ENCODE measurements at regions not wholly inside any gene's neighbourhood (a gene's known extent, or its start where the extent isn't known, plus 50 kb on each side); places are given as distances from the start of the nearest gene placed in this dataset.
A peak's percentile ranks its signal among the peaks of the same experiment; 100 is the strongest.

GRCh38 chr2:65638443-65638842 is 206.0 kb upstream of the SPRED2 start:
- no peak overlapping the region for H2AFZ ChIP-seq (ENCODE audit: low read depth, low read length)
- DNase-seq (ENCODE audit: low read depth) (no peak), FAIRE-seq (no peak)
- H3K4me3 Mint-ChIP-seq (ENCODE audit: unreplicated experiment): no peak overlapping the region
- peaks cover 10% of the 10 kb centered on the region for H3K4me1 Mint-ChIP-seq (ENCODE audit: low read depth, unreplicated experiment)
- no peaks in the 10 kb centered on the region for H3K4me1 ChIP-seq (ENCODE audit: insufficient read depth, low read length)
- no peaks in the 10 kb centered on the region for H3K9me3 Mint-ChIP-seq (ENCODE audit: unreplicated experiment)
- H3K27ac Mint-ChIP-seq (ENCODE audit: unreplicated experiment): no peak overlapping the region
- H4K20me1 ChIP-seq (ENCODE audit: insufficient read depth, low read length): no peaks in the 10 kb centered on the region
- H3K36me3 Mint-ChIP-seq (ENCODE audit: low read depth, unreplicated experiment): no peaks in the 10 kb centered on the region
- H3K36me3 ChIP-seq (ENCODE audit: insufficient read depth, low read length): no peaks in the 10 kb centered on the region
- no peaks in the 10 kb centered on the region for H3K9me3 ChIP-seq (ENCODE audit: insufficient read depth, low read depth, low read length)
- H3K9ac ChIP-seq (ENCODE audit: low read length): no peak overlapping the region
- no peak overlapping the region for H3K4me2 ChIP-seq (ENCODE audit: low read length)
- no peak overlapping the region for H3K27ac ChIP-seq (ENCODE audit: low read depth, low read length)
- peak; percentile 7 for TF ChIP-seq CTCF (IDR thresholded peaks at IDR 0.05; ENCODE audit: insufficient read depth, low read depth, low read length)
- no peak for TF ChIP-seq EZH2 (IDR thresholded peaks at IDR 0.05; ENCODE audit: insufficient read depth, low read length)
- no peaks in the 10 kb centered on the region for H3K27me3 Mint-ChIP-seq (ENCODE audit: low read depth, unreplicated experiment)
- no peak overlapping the region for H3K4me3 ChIP-seq (ENCODE audit: insufficient read depth, low read depth, low read length)
- peaks cover 27% of the 10 kb centered on the region for H3K27me3 ChIP-seq (ENCODE audit: insufficient read depth, low read length)
- H3K79me2 ChIP-seq (ENCODE audit: insufficient read depth, low read length): no peaks in the 10 kb centered on the region

- no peak overlapping the region for H3K9ac ChIP-seq (ENCODE audit: low read length)
- Mint-ChIP-seq H3K9me3 (ENCODE audit: unreplicated experiment) (no peaks in the 10 kb centered on the region), H3K27ac (ENCODE audit: unreplicated experiment) (no peak overlapping the region), H3K36me3 (ENCODE audit: low read depth, unreplicated experiment) (no peaks in the 10 kb centered on the region), H3K27me3 (ENCODE audit: low read depth, unreplicated experiment) (no peaks in the 10 kb centered on the region), H3K4me3 (ENCODE audit: unreplicated experiment) (no peak overlapping the region), H3K4me1 (ENCODE audit: low read depth, unreplicated experiment) (peaks cover 10% of the 10 kb centered on the region)
- no peaks in the 10 kb centered on the region for H3K79me2 ChIP-seq (ENCODE audit: insufficient read depth, low read length)
- H3K9me3 ChIP-seq (ENCODE audit: insufficient read depth, low read depth, low read length): no peaks in the 10 kb centered on the region
- H3K27me3 ChIP-seq (ENCODE audit: insufficient read depth, low read length): peaks cover 27% of the 10 kb centered on the region
- no peaks in the 10 kb centered on the region for H4K20me1 ChIP-seq (ENCODE audit: insufficient read depth, low read length)
- H3K4me1 ChIP-seq (ENCODE audit: insufficient read depth, low read length): no peaks in the 10 kb centered on the region
- FAIRE-seq: no peak
- TF ChIP-seq CTCF (IDR thresholded peaks at IDR 0.05; ENCODE audit: insufficient read depth, low read depth, low read length) (no peak), EZH2 (IDR thresholded peaks at IDR 0.05; ENCODE audit: insufficient read depth, low read length) (no peak)
- H3K36me3 ChIP-seq (ENCODE audit: insufficient read depth, low read length): no peaks in the 10 kb centered on the region
- no peak overlapping the region for H3K4me2 ChIP-seq (ENCODE audit: low read length)
- no peak overlapping the region for H3K27ac ChIP-seq (ENCODE audit: low read depth, low read length)
- H2AFZ ChIP-seq (ENCODE audit: low read depth, low read length): no peak overlapping the region
- H3K4me3 ChIP-seq (ENCODE audit: insufficient read depth, low read depth, low read length): no peak overlapping the region
- peak; percentile 45 for DNase-seq (ENCODE audit: low read depth)
Measured at GRCh38 chr2:65636813-65637483, 204.5 kb upstream of the SPRED2 start.

GRCh38 chr2:65636024-65636423 is 203.6 kb upstream of the SPRED2 start:
- no peak overlapping the region for H3K4me3 Mint-ChIP-seq (ENCODE audit: unreplicated experiment)
- no peaks in the 10 kb centered on the region for H3K36me3 Mint-ChIP-seq (ENCODE audit: low read depth, unreplicated experiment)
- Histone ChIP-seq H4K20me1 (ENCODE audit: insufficient read depth, low read length) (no peaks in the 10 kb centered on the region), H3K27ac (ENCODE audit: low read depth, low read length) (no peak overlapping the region), H3K79me2 (ENCODE audit: insufficient read depth, low read length) (no peaks in the 10 kb centered on the region), H3K9ac (ENCODE audit: low read length) (no peak overlapping the region), H3K4me3 (ENCODE audit: insufficient read depth, low read depth, low read length) (no peak overlapping the region), H3K4me2 (ENCODE audit: low read length) (no peak overlapping the region), H3K9me3 (ENCODE audit: insufficient read depth, low read depth, low read length) (no peaks in the 10 kb centered on the region), H3K27me3 (ENCODE audit: insufficient read depth, low read length) (peaks cover 27% of the 10 kb centered on the region), H3K36me3 (ENCODE audit: insufficient read depth, low read length) (no peaks in the 10 kb centered on the region), H2AFZ (ENCODE audit: low read depth, low read length) (no peak overlapping the region), H3K4me1 (ENCODE audit: insufficient read depth, low read length) (no peaks in the 10 kb centered on the region)
- no peak for DNase-seq (ENCODE audit: low read depth)
- no peak overlapping the region for H3K27ac Mint-ChIP-seq (ENCODE audit: unreplicated experiment)
- FAIRE-seq: no peak
- H3K27me3 Mint-ChIP-seq (ENCODE audit: low read depth, unreplicated experiment): no peaks in the 10 kb centered on the region
- H3K4me1 Mint-ChIP-seq (ENCODE audit: low read depth, unreplicated experiment): peaks cover 10% of the 10 kb centered on the region
- TF ChIP-seq EZH2 (IDR thresholded peaks at IDR 0.05; ENCODE audit: insufficient read depth, low read length): no peak
- TF ChIP-seq CTCF (IDR thresholded peaks at IDR 0.05; ENCODE audit: insufficient read depth, low read depth, low read length): no peak
- no peaks in the 10 kb centered on the region for H3K9me3 Mint-ChIP-seq (ENCODE audit: unreplicated experiment)
